HepG2 (cell line): ENCODE measurements at regions not wholly inside any gene's neighbourhood (a gene's known extent, or its start where the extent isn't known, plus 50 kb on each side); places are given as distances from the start of the nearest gene placed in this dataset.

Experiments
- ATAC-seq: fragments of 200-7000 bp; cut with Tn5 transposase; 3 replicates; pipeline ENCODE4 v1.9.1; 2020; ENCODE audit warnings: mild to moderate bottlenecking, moderate library complexity
- BruUV-seq: library from RNA; stranded (reverse); fragments of 400-500 nt; replicated peaks from 2 replicates; lab custom pipeline; 2021; lab: Mats Ljungman, UMichigan
- CTCF ChIA-PET: fragments of 300-600 bp; formaldehyde crosslinking; extraction: SDS; loops from one replicate; lab custom pipeline; 2021; ENCODE audit warnings: low total read pairs, inconsistent platforms, low intra/inter-chr PET ratio; lab: Yijun Ruan, JAX
- POLR2A ChIA-PET: fragments of 350-600 bp; sonication (Branson Sonifier 250); formaldehyde crosslinking; loops from one replicate; lab custom pipeline; 2020; ENCODE audit warnings: antibody characterized with exemption, inconsistent platforms; lab: Yijun Ruan, JAX
- DNase-seq: peaks from one replicate; pipeline ENCODE4 v3.0.0-alpha.2; 2015; ENCODE audit warnings: low spot score
- FAIRE-seq: peaks from 3 replicates; lab custom pipeline; 2011; peaks lifted over from hg19 to GRCh38; lab: Jason Lieb, UNC
- H2AFZ ChIP-seq: one replicate; pipeline ENCODE4 v1.6.1; 2011; ENCODE audit warnings: low read length, inconsistent platforms
- H3K27ac ChIP-seq: fragments of 300-600 bp; 3 replicates; pipeline ENCODE4 v1.8.0; 2011; ENCODE audit warnings: mixed run types, mild to moderate bottlenecking, mixed read lengths, low read length, inconsistent platforms; ENCODE audit not compliant: insufficient read depth; ENCODE audit errors: extremely low read length
- H3K27me3 ChIP-seq, 2 experiments: fragments of 200-600 bp in 1 of 2; 2 replicates in 1 of 2; 3 replicates in 1 of 2; pipeline versions ENCODE4 v1.6.0 to v1.8.0; 2011; ENCODE audit warnings: low read length in 2 of 2, mild to moderate bottlenecking in 2 of 2, moderate library complexity in 2 of 2, inconsistent platforms in 1 of 2; ENCODE audit not compliant: insufficient read depth in 2 of 2, control insufficient read depth in 1 of 2
- H3K36me3 ChIP-seq, 2 experiments: fragments of 200-600 bp in 1 of 2; replicated peaks in 1 of 2; 2 replicates in 1 of 2; 3 replicates in 1 of 2; pipeline versions ENCODE4 v1.5.1 to v1.8.0; 2011; ENCODE audit warnings: low read length in 2 of 2, inconsistent platforms in 1 of 2; ENCODE audit not compliant: insufficient read depth in 2 of 2, control insufficient read depth in 1 of 2
- H3K4me1 ChIP-seq: 2 replicates; pipeline ENCODE4 v1.5.1; 2012; ENCODE audit warnings: low read length, inconsistent platforms; ENCODE audit not compliant: insufficient read depth
- H3K4me2 ChIP-seq: 2 replicates; pipeline ENCODE4 v1.6.0; 2011; ENCODE audit warnings: low read depth, low read length, inconsistent platforms
- H3K4me3 ChIP-seq, 3 experiments: fragments of 200-600 bp in 1 of 3; sonication (generic), shearing (Covaris generic) in 1 of 3; replicated peaks in 1 of 3; 2 replicates each; pipeline ENCODE4 v1.5.1; 2011 to 2016; ENCODE audit warnings: low read length in 3 of 3, inconsistent platforms in 2 of 3, low read depth in 2 of 3, mild to moderate bottlenecking in 2 of 3, control low read depth in 1 of 3, mixed read lengths in 1 of 3; ENCODE audit not compliant: insufficient read depth in 1 of 3
- H3K79me2 ChIP-seq: one replicate; pipeline ENCODE4 v1.6.1; 2011; ENCODE audit warnings: low read length, inconsistent platforms; ENCODE audit not compliant: insufficient read depth
- H3K9ac ChIP-seq: 2 replicates; pipeline ENCODE4 v1.6.0; 2011; ENCODE audit warnings: mild to moderate bottlenecking, low read depth, low read length, inconsistent platforms; ENCODE audit not compliant: insufficient read depth
- H3K9me3 ChIP-seq: 2 replicates; pipeline ENCODE4 v1.5.1; 2012; ENCODE audit warnings: mild to moderate bottlenecking, low read length
- H4K20me1 ChIP-seq: 2 replicates; pipeline ENCODE4 v1.6.0; 2011; ENCODE audit warnings: inconsistent platforms, mild to moderate bottlenecking, low read length, moderate library complexity; ENCODE audit not compliant: insufficient read depth
- CREB1 ChIP-seq, 2 experiments: fragments of 450-650 bp in 1 of 2; IDR thresholded peaks; 2 replicates each; pipeline ENCODE4 v1.6.1; 2016 to 2017; ENCODE audit warnings: control low read depth in 1 of 2, mild to moderate bottlenecking in 1 of 2, missing compliant biosample characterization in 1 of 2, missing genetic modification characterization in 1 of 2
- ERF ChIP-seq: IDR thresholded peaks from 2 replicates; pipeline ENCODE4 v1.6.1; 2018; ENCODE audit warnings: missing biosample characterization, missing genetic modification reagents
- ETV6 ChIP-seq: sonication (generic); formaldehyde crosslinking; conservative IDR thresholded peaks from 2 replicates; pipeline ENCODE4 v1.4.0; 2020; ENCODE audit warnings: missing genetic modification reagents
- MATR3 ChIP-seq: sonication (generic); formaldehyde crosslinking; IDR thresholded peaks from 2 replicates; pipeline ENCODE4 v1.4.0; 2020; ENCODE audit warnings: missing genetic modification reagents
- MXD3 ChIP-seq: IDR thresholded peaks from 2 replicates; pipeline ENCODE4 v1.6.1; 2016; ENCODE audit warnings: mild to moderate bottlenecking, missing biosample characterization, missing genetic modification reagents
- NFRKB ChIP-seq: fragments of 450-650 bp; IDR thresholded peaks from 2 replicates; pipeline ENCODE4 v1.6.1; 2017
- NR2F2 ChIP-seq: IDR thresholded peaks from 2 replicates; pipeline ENCODE4 v1.6.1; 2012; ENCODE audit warnings: low read depth, inconsistent platforms, borderline replicate concordance
- PCBP1 ChIP-seq: fragments of 200-400 bp; formaldehyde crosslinking; IDR thresholded peaks from 2 replicates; pipeline ENCODE4 v1.6.1; 2017; ENCODE audit warnings: mild to moderate bottlenecking, low read depth, low read length, borderline replicate concordance
- PHF20 ChIP-seq: sonication (generic); formaldehyde crosslinking; IDR thresholded peaks from 2 replicates; pipeline ENCODE4 v1.5.0; 2020; ENCODE audit warnings: mild to moderate bottlenecking, missing genetic modification reagents
- PHF21A ChIP-seq: sonication (generic); formaldehyde crosslinking; IDR thresholded peaks from 2 replicates; pipeline ENCODE4 v1.5.0; 2020; ENCODE audit warnings: mild to moderate bottlenecking, missing genetic modification reagents
- PRPF4 ChIP-seq: fragments of 200-400 bp; formaldehyde crosslinking; IDR thresholded peaks from 2 replicates; pipeline ENCODE4 v1.6.1; 2016; ENCODE audit warnings: low read length, low read depth; ENCODE audit not compliant: poor library complexity, severe bottlenecking
- RNF2 ChIP-seq: fragments of 450-650 bp; conservative IDR thresholded peaks from 2 replicates; pipeline ENCODE4 v1.6.1; 2016; ENCODE audit warnings: low read depth
- ZBTB2 ChIP-seq: sonication (generic); formaldehyde crosslinking; IDR thresholded peaks from 2 replicates; pipeline ENCODE4 v1.8.0; 2022; ENCODE audit warnings: low read depth, missing genetic modification reagents
- ZFP90 ChIP-seq: sonication (generic); formaldehyde crosslinking; IDR thresholded peaks from 2 replicates; pipeline ENCODE4 v1.8.0; 2022; ENCODE audit warnings: missing genetic modification reagents, mild to moderate bottlenecking, inconsistent platforms, borderline replicate concordance
- ZNF224 ChIP-seq: sonication (generic); formaldehyde crosslinking; IDR thresholded peaks from 2 replicates; pipeline ENCODE4 v1.5.0; 2020; ENCODE audit warnings: mild to moderate bottlenecking, missing genetic modification reagents
- ZNF703 ChIP-seq: sonication (generic); formaldehyde crosslinking; IDR thresholded peaks from 2 replicates; pipeline ENCODE4 v1.5.1; 2020; ENCODE audit warnings: missing genetic modification reagents, mild to moderate bottlenecking, moderate library complexity, borderline replicate concordance
- WGBS: methylation state at CpG from one replicate; pipeline ENCODE4 v1.1.6; 2017; ENCODE audit warnings: low lambda C conversion rate; 5-methylcytosine and 5-hydroxymethylcytosine counted together
- in situ Hi-C: cut with HindIII; loops from 2 replicates; pipeline ENCODE4 v1.10.0; 2017; ENCODE audit warnings: low pct_unique_long_range_greater_than_20kb; ENCODE audit not compliant: extremely low pct_ligation_motif_present
- intact Hi-C: fragments of 100-400 bp; cut with micrococcal nuclease; formaldehyde crosslinking; loops from one replicate; pipeline ENCODE4 v1.10.0; 2022; ENCODE audit not compliant: unreplicated experiment

GRCh38 chr7:106777674-106778299, 87.3 kb upstream of the PIK3CG start:
- FAIRE-seq: no peak
- no TSS peak for BruUV-seq
- Histone ChIP-seq H3K36me3 (no peaks in the 10 kb centered on the region), H3K4me2 (no peak overlapping the region), H3K4me1 (no peaks in the 10 kb centered on the region)
- TF ChIP-seq PHF20 (CRISPR knock-in tag) (no peak), MATR3 (no peak), ETV6 (no peak), ERF (no peak), NFRKB (no peak), PCBP1 (no peak), ZNF703 (CRISPR knock-in tag) (no peak), ZFP90 (no peak), RNF2 (no peak), PHF21A (CRISPR knock-in tag) (no peak), CREB1 (IDR thresholded peaks at IDR 0.05) (no peak), CREB1 (CRISPR knock-in tag; IDR thresholded peaks at IDR 0.05) (no peak), PRPF4 (no peak), NR2F2 (no peak), MXD3 (CRISPR knock-in tag) (no peak), ZBTB2 (CRISPR knock-in tag) (no peak), ZNF224 (CRISPR knock-in tag) (no peak)
- TF ChIP-seq, all 625 proteins: peak for 0
- no peak overlapping the region for H3K4me3 ChIP-seq
- no peak overlapping the region for H3K27ac ChIP-seq
- in situ Hi-C loops: no loop called here
- 5% methylated on average over 7 of the region's 7 CpGs for whole genome bisulfite sequencing
- DNase-seq (no peak), ATAC-seq (no peak)
- ChIA-PET POLR2A (no interaction called here), CTCF (no interaction called here)
- H3K9ac ChIP-seq: no peak overlapping the region
- intact Hi-C loops: no loop called here
- no peaks in the 10 kb centered on the region for H3K9me3 ChIP-seq
- no peaks in the 10 kb centered on the region for H3K27me3 ChIP-seq
- H3K79me2 ChIP-seq: no peaks in the 10 kb centered on the region
- no peaks in the 10 kb centered on the region for H4K20me1 ChIP-seq
- H2AFZ ChIP-seq: no peak overlapping the region
